K562 (cell line): ENCODE measurements at regions not wholly inside any gene's neighbourhood (a gene's known extent, or its start where the extent isn't known, plus 50 kb on each side); places are given as distances from the start of the nearest gene placed in this dataset.

Experiments used
- ATAC-seq: fragments of 200-7000 bp; cut with Tn5 transposase; 3 replicates; pipeline ENCODE4 v1.9.1; 2020; ENCODE audit warnings: moderate library complexity
- BruUV-seq: library from RNA; stranded (reverse); fragments of 400-500 nt; replicated peaks from 2 replicates; lab custom pipeline; 2021; lab: Mats Ljungman, UMichigan
- CTCF ChIA-PET: fragments of 300-600 bp; formaldehyde crosslinking; extraction: SDS; loops from one replicate; lab custom pipeline; 2021; ENCODE audit warnings: low intra/inter-chr PET ratio; lab: Yijun Ruan, JAX
- POLR2A ChIA-PET: fragments of 300-600, 350-650 bp; sonication (Branson Sonifier 250); formaldehyde crosslinking; extraction: SDS; loops from one replicate; lab custom pipeline; 2021; ENCODE audit warnings: antibody characterized with exemption, inconsistent platforms; lab: Yijun Ruan, JAX
- DNase-seq, 4 experiments: peaks; one replicate each; pipeline versions ENCODE4 v3.0.0 to v3.0.0-alpha.2; 2011 to 2018; ENCODE audit warnings: low spot score in 3 of 4, mixed read lengths in 3 of 4; ENCODE audit errors: extremely low read depth in 1 of 4
- FAIRE-seq: peaks from 2 replicates; lab custom pipeline; 2011; peaks lifted over from hg19 to GRCh38; lab: Jason Lieb, UNC
- H2AFZ ChIP-seq: 2 replicates; pipeline ENCODE4 v1.6.0; 2011; ENCODE audit warnings: low read depth, low read length, control low read depth, inconsistent platforms
- H3K27ac ChIP-seq: fragments of 200-600 bp; 3 replicates; pipeline ENCODE4 v1.8.0; 2011; ENCODE audit warnings: low read depth, mild to moderate bottlenecking, control low read depth, inconsistent platforms, low read length, moderate library complexity, mixed read lengths; ENCODE audit errors: extremely low read depth
- H3K27me3 ChIP-seq, 2 experiments: fragments of 300-600 bp in 1 of 2; 2 replicates in 1 of 2; 3 replicates in 1 of 2; pipeline versions ENCODE4 v1.6.0 to v1.8.0; 2011; ENCODE audit warnings: inconsistent platforms in 2 of 2, low read length in 2 of 2, mild to moderate bottlenecking in 1 of 2, mixed read lengths in 1 of 2, moderate library complexity in 1 of 2; ENCODE audit not compliant: control insufficient read depth in 2 of 2, insufficient read depth in 2 of 2
- H3K36me3 ChIP-seq: fragments of 300-600 bp; 3 replicates; pipeline ENCODE4 v1.8.0; 2011; ENCODE audit warnings: mild to moderate bottlenecking, low read length, inconsistent platforms; ENCODE audit not compliant: control insufficient read depth, insufficient read depth
- H3K4me1 ChIP-seq, 2 experiments: fragments of 200-600 bp in 1 of 2; replicated peaks in 1 of 2; 2 replicates in 1 of 2; 3 replicates in 1 of 2; pipeline versions ENCODE4 v1.5.1 to v1.8.0; 2011; ENCODE audit warnings: inconsistent platforms in 2 of 2, low read length in 2 of 2, mild to moderate bottlenecking in 1 of 2, mixed read lengths in 1 of 2, moderate library complexity in 1 of 2; ENCODE audit not compliant: control insufficient read depth in 2 of 2, insufficient read depth in 2 of 2
- H3K4me2 ChIP-seq: 2 replicates; pipeline ENCODE4 v1.6.1; 2011; ENCODE audit warnings: low read length, control low read depth, inconsistent platforms, mixed read lengths; ENCODE audit not compliant: insufficient read depth
- H3K4me3 ChIP-seq: fragments of 200-600 bp; sonication (generic), shearing (Covaris generic); 2 replicates; pipeline ENCODE4 v1.5.1; 2016; ENCODE audit warnings: control low read depth, inconsistent platforms
- H3K79me2 ChIP-seq: fragments of 200-600 bp; 3 replicates; pipeline ENCODE4 v1.8.0; 2011; ENCODE audit warnings: low read length, inconsistent platforms; ENCODE audit not compliant: control insufficient read depth, insufficient read depth
- H3K9ac ChIP-seq, 2 experiments: 2 replicates each; pipeline versions ENCODE4 v1.6.0 to v1.6.1; 2011; ENCODE audit warnings: low read depth in 2 of 2, low read length in 2 of 2, control low read depth in 1 of 2, inconsistent platforms in 1 of 2, mild to moderate bottlenecking in 1 of 2, mixed read lengths in 1 of 2; ENCODE audit not compliant: insufficient read depth in 1 of 2
- H3K9me1 ChIP-seq: one replicate; pipeline ENCODE4 v1.6.0; 2011; ENCODE audit warnings: inconsistent platforms, mild to moderate bottlenecking, low read length, moderate library complexity; ENCODE audit not compliant: control insufficient read depth, insufficient read depth
- H3K9me3 ChIP-seq: replicated peaks from 2 replicates; pipeline ENCODE4 v1.5.1; 2011; ENCODE audit warnings: low read depth, low read length, inconsistent platforms; ENCODE audit not compliant: control insufficient read depth, insufficient read depth
- H4K20me1 ChIP-seq: replicated peaks from 2 replicates; pipeline ENCODE4 v1.6.1; 2011; ENCODE audit warnings: low read length, inconsistent platforms, mixed read lengths; ENCODE audit not compliant: control insufficient read depth, insufficient read depth
- CREM ChIP-seq: IDR thresholded peaks from 2 replicates; pipeline ENCODE4 v1.6.1; 2014; ENCODE audit warnings: antibody characterized with exemption, low read depth
- DMBX1 ChIP-seq: fragments of 250-450 bp; sonication (Bioruptor Pico); IDR thresholded peaks from 2 replicates; pipeline ENCODE4 v1.8.0; 2022; ENCODE audit warnings: inconsistent platforms, mild to moderate bottlenecking, moderate library complexity, borderline replicate concordance
- RAD21 ChIP-seq, 2 experiments: fragments of 250-450 bp in 1 of 2; fragments of 450-650 bp in 1 of 2; sonication (Bioruptor Pico) in 1 of 2; formaldehyde crosslinking in 1 of 2; IDR thresholded peaks in 1 of 2; conservative IDR thresholded peaks in 1 of 2; 2 replicates each; pipeline versions ENCODE4 v1.4.0 to v1.8.0; 2020 to 2022; ENCODE audit warnings: mild to moderate bottlenecking in 2 of 2, moderate library complexity in 1 of 2
- REST ChIP-seq, 2 experiments: fragments of 450-650 bp; formaldehyde crosslinking in 1 of 2; IDR thresholded peaks; 2 replicates each; pipeline versions ENCODE4 v1.4.0 to v1.6.1; 2014 to 2020; ENCODE audit warnings: mild to moderate bottlenecking in 2 of 2, borderline replicate concordance in 1 of 2, low read depth in 1 of 2
- RNF2 ChIP-seq: sonication (generic); IDR thresholded peaks from 2 replicates; pipeline ENCODE4 v1.6.1; 2016
- STAG1 ChIP-seq: sonication (generic); formaldehyde crosslinking; IDR thresholded peaks from 2 replicates; pipeline ENCODE4 v1.5.0; 2020; ENCODE audit warnings: missing genetic modification reagents, borderline replicate concordance
- ZNF717 ChIP-seq: fragments of 250-450 bp; sonication (Bioruptor Pico); IDR thresholded peaks from 2 replicates; pipeline ENCODE4 v1.5.0; 2021
- WGBS: fragments of 100-300 bp; shearing (Covaris generic); methylation state at CpG from one replicate; pipeline ENCODE4 v1.1.6; 2016; ENCODE audit warnings: low coverage, mixed read lengths; ENCODE audit not compliant: insufficient coverage; ENCODE audit errors: missing lambda C conversion rate; 5-methylcytosine and 5-hydroxymethylcytosine counted together
- in situ Hi-C: fragments of 300-500 bp; cut with MboI; formaldehyde crosslinking; loops from 4 replicates; pipeline ENCODE4 v1.15.0; 2018; ENCODE audit warnings: inconsistent platforms, mixed read lengths
- intact Hi-C: fragments of 100-400 bp; cut with micrococcal nuclease; formaldehyde crosslinking; loops from 2 replicates; pipeline ENCODE4 v1.14.2; 2022
- TF ChIP-seq, protein P1 (sequence below): fragments of 450-650 bp; formaldehyde crosslinking; IDR thresholded peaks from 2 replicates; pipeline ENCODE4 v1.4.0; 2020; ENCODE audit warnings: mild to moderate bottlenecking, mixed read lengths

DNA sequence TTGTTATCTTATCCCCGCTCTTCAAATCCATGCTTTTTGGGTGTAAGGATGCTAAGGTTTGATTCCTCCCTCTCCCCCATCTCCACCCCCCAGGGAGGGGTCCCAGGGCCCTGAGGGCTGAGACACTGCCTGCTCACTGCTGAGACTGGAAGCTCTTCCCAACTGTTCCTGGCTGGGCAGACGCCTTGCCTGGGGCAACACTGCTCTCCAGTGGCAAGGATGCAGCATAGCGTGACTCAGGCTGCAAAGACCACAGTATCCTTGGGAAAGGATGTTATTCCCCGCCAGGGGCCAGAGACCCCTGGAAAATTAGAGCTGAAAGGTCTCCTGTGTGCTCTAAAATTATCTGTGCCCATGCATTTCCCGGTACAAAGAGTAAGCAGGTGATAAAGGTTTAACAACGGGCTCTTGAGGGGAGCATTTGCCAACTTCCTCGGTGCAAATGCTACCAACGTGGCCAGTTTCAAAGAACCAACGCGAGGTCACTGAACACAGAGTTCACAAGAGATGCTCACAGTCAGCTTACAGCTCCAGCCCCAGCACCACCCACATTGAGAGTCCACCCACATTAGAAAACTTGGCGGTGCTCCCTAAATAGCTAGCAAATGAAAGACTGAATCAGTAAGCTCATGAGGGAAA lies 271.9 kb downstream of the NSG2 start:
- DNase-seq (peak; percentile 42 to 52 (median 48)), FAIRE-seq (peak; percentile 29), ATAC-seq (peak; percentile 89)
- CTCF ChIA-PET, result interaction anchor here (0.6 to 1.2 kb wide), 4 partner anchors 11 to 1865 kb away, joined by 3 read pairs; partner anchors contain the start of gene NSG2
- POLR2A ChIA-PET, result no interaction called here
- Histone ChIP-seq H3K9ac (no peak overlapping the region), H3K27ac (no peak overlapping the region), H3K27me3 (peaks cover 9 to 39% of the 10 kb centered on the region in 2 experiments; a peak in 4 of 5 replicates), H3K4me2 (no peak overlapping the region), H3K9me1 (no peaks in the 10 kb centered on the region), H3K36me3 (no peaks in the 10 kb centered on the region), H3K4me1 (peaks cover 0 to under 1% of the 10 kb centered on the region in 2 experiments; a peak in 1 of 5 replicates), H2AFZ (no peak overlapping the region), H4K20me1 (no peaks in the 10 kb centered on the region; the same call in 1 of the 2 replicates), H3K79me2 (no peaks in the 10 kb centered on the region), H3K9me3 (no peaks in the 10 kb centered on the region), H3K4me3 (no peak overlapping the region)
- in situ Hi-C loops (loop anchor here (10.0 to 25.0 kb wide), 3 partner anchors 273 to 1605 kb away; partner anchors contain the start of genes BOD1 and NSG2), intact Hi-C loops (loop anchor here (2.0 to 5.0 kb wide), 2 partner anchors 297 to 700 kb away; partner anchors contain the start of gene BOD1)
- under 1% methylated on average over 11 of the region's 11 CpGs for WGBS
- BruUV-seq, result no TSS peak
- peak; percentile 93; the same call in 1 of the 2 replicates for TF ChIP-seq STAG1
- peak; percentile 60; the same call in 1 of the 2 replicates for TF ChIP-seq REST (IDR thresholded peaks at IDR 0.05; ENCODE audit: borderline replicate concordance)
- TF ChIP-seq REST (CRISPR knock-in tag; IDR thresholded peaks at IDR 0.05; ENCODE audit: low read depth), result no peak
- TF ChIP-seq RNF2, result no peak
- TF ChIP-seq, protein P1, sequence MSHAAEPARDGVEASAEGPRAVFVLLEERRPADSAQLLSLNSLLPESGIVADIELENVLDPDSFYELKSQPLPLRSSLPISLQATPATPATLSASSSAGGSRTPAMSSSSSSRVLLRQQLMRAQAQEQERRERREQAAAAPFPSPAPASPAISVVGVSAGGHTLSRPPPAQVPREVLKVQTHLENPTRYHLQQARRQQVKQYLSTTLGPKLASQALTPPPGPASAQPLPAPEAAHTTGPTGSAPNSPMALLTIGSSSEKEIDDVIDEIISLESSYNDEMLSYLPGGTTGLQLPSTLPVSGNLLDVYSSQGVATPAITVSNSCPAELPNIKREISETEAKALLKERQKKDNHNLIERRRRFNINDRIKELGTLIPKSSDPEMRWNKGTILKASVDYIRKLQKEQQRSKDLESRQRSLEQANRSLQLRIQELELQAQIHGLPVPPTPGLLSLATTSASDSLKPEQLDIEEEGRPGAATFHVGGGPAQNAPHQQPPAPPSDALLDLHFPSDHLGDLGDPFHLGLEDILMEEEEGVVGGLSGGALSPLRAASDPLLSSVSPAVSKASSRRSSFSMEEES, result no peak
- no peak for TF ChIP-seq DMBX1
- peak; percentile 77 to 86 for TF ChIP-seq RAD21 (CRISPR knock-in tag; conservative IDR thresholded peaks at IDR 0.05 in 1 of 2, IDR thresholded peaks at IDR 0.05 in 1 of 2)
- 0 out of 2 replicates have a peak, but pooled peaks have one; percentile 33 for TF ChIP-seq CREM
- TF ChIP-seq ZNF717 (CRISPR knock-in tag), result no peak
